ENCODE measurements at regions not wholly inside any gene's neighbourhood (a gene's known extent, or its start where the extent isn't known, plus 50 kb on each side); places are given as distances from the start of the nearest gene placed in this dataset.

- H4K20me1 ChIP-seq (ENCODE audit: insufficient read depth, poor library complexity, severe bottlenecking), result no peaks in the 10 kb centered on the region
- no peak overlapping the region for H3K4me3 ChIP-seq
- no peaks in the 10 kb centered on the region for H3K9me2 ChIP-seq (replicated peaks; ENCODE audit: insufficient read depth)
- no peak overlapping the region for H3K4me2 ChIP-seq
- DNase-seq (ENCODE audit: low spot score), result peak; percentile 23
- peaks cover 11% of the 10 kb centered on the region for H3K4me1 ChIP-seq (ENCODE audit: insufficient read depth)
- H3K79me2 ChIP-seq, result no peaks in the 10 kb centered on the region
- H3K9me3 ChIP-seq (ENCODE audit: low read depth), result no peaks in the 10 kb centered on the region
- peak overlapping the region; percentile 88 for H3K27ac ChIP-seq
- H3K27me3 ChIP-seq, result no peaks in the 10 kb centered on the region
- TF ChIP-seq, protein P1, sequence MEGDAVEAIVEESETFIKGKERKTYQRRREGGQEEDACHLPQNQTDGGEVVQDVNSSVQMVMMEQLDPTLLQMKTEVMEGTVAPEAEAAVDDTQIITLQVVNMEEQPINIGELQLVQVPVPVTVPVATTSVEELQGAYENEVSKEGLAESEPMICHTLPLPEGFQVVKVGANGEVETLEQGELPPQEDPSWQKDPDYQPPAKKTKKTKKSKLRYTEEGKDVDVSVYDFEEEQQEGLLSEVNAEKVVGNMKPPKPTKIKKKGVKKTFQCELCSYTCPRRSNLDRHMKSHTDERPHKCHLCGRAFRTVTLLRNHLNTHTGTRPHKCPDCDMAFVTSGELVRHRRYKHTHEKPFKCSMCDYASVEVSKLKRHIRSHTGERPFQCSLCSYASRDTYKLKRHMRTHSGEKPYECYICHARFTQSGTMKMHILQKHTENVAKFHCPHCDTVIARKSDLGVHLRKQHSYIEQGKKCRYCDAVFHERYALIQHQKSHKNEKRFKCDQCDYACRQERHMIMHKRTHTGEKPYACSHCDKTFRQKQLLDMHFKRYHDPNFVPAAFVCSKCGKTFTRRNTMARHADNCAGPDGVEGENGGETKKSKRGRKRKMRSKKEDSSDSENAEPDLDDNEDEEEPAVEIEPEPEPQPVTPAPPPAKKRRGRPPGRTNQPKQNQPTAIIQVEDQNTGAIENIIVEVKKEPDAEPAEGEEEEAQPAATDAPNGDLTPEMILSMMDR (IDR thresholded peaks at IDR 0.05; ENCODE audit: poor library complexity), result no peak
- TF ChIP-seq EZH2phosphoT487 (IDR thresholded peaks at IDR 0.05; ENCODE audit: low read depth, severe bottlenecking, unreplicated experiment) (no peak), EZH2 (IDR thresholded peaks at IDR 0.05; ENCODE audit: borderline replicate concordance) (no peak)
- 80% methylated on average over 10 of the region's 10 CpGs for WGBS (ENCODE audit: low lambda C conversion rate, missing lambda C conversion rate)
- H3K36me3 ChIP-seq (replicated peaks; ENCODE audit: insufficient read depth, low read depth), result no peaks in the 10 kb centered on the region
- no peak overlapping the region for H2AFZ ChIP-seq
Observed at GRCh38 chr6:6968731-6969552, 138.8 kb upstream of the RREB1 start.

DNA sequence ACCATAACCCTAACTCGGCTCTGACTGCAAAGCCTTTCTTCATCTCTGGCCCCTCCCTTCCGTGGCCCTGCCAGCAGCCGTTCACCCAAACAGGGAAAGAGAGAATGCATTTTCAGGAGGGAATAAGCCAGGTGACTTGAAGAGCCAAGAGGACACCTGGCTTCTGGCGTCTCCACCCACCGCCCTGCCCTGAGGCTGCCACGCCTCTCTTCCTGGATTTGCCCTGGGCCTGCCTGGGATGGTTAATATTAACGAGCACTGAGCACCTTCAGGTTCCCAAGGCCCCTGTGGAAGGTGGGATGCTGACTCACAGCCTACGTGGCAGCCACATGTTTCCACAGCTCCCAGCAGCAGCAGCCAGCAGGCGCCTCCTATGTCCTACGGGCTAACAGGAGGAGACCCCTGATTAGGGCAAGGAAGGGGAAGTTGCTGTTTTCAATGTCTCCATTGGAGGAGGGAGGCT lies 138.0 kb upstream of the RREB1 start:
- H3K4me2 ChIP-seq, result no peak overlapping the region
- H3K4me1 ChIP-seq (ENCODE audit: insufficient read depth), result peaks cover 11% of the 10 kb centered on the region
- TF ChIP-seq EZH2 (IDR thresholded peaks at IDR 0.05; ENCODE audit: borderline replicate concordance), result no peak
- TF ChIP-seq EZH2phosphoT487 (IDR thresholded peaks at IDR 0.05; ENCODE audit: low read depth, severe bottlenecking, unreplicated experiment), result no peak
- TF ChIP-seq, protein P1 (IDR thresholded peaks at IDR 0.05; ENCODE audit: poor library complexity), result no peak
- no peaks in the 10 kb centered on the region for H3K27me3 ChIP-seq
- DNase-seq (ENCODE audit: low spot score), result peak; percentile 91
- H3K4me3 ChIP-seq, result no peak overlapping the region
- no peaks in the 10 kb centered on the region for H3K9me3 ChIP-seq (ENCODE audit: low read depth)
- H3K79me2 ChIP-seq, result no peaks in the 10 kb centered on the region
- peak overlapping the region; percentile 90 for H3K27ac ChIP-seq
- 55% methylated on average over 10 of the region's 10 CpGs for WGBS (ENCODE audit: low lambda C conversion rate, missing lambda C conversion rate)
- no peaks in the 10 kb centered on the region for H4K20me1 ChIP-seq (ENCODE audit: insufficient read depth, poor library complexity, severe bottlenecking)
- no peaks in the 10 kb centered on the region for H3K9me2 ChIP-seq (replicated peaks; ENCODE audit: insufficient read depth)
- no peak overlapping the region for H2AFZ ChIP-seq
- H3K36me3 ChIP-seq (replicated peaks; ENCODE audit: insufficient read depth, low read depth), result no peaks in the 10 kb centered on the region

DNA sequence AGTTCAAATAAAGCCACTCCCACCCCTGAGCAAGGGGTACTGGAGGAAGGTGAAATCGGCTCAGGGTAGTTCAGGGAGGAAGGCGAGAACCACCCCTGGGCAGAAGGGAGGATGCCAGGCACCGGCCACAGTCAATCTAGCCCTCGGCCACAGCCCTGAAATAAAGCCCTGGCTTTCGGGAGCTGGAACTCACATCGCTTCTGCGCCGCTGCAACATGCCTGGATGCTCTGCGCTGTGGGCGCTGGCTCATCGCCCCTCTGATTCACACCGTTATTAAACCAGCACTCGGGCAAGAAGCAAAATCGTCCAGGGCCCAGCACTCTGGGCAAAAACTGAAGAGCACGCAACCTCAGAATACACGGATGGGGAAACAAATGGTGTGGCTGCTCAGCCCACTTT lies 136.9 kb upstream of the RREB1 start:
- TF ChIP-seq EZH2phosphoT487 (IDR thresholded peaks at IDR 0.05; ENCODE audit: low read depth, severe bottlenecking, unreplicated experiment), result no peak
- Histone ChIP-seq H3K4me1 (ENCODE audit: insufficient read depth) (peaks cover 11% of the 10 kb centered on the region), H3K27ac (peak overlapping the region; percentile 90), H3K4me3 (no peak overlapping the region), H3K27me3 (no peaks in the 10 kb centered on the region), H3K4me2 (no peak overlapping the region), H2AFZ (no peak overlapping the region), H3K79me2 (no peaks in the 10 kb centered on the region), H4K20me1 (ENCODE audit: insufficient read depth, poor library complexity, severe bottlenecking) (no peaks in the 10 kb centered on the region), H3K9me2 (replicated peaks; ENCODE audit: insufficient read depth) (no peaks in the 10 kb centered on the region), H3K36me3 (replicated peaks; ENCODE audit: insufficient read depth, low read depth) (no peaks in the 10 kb centered on the region), H3K9me3 (ENCODE audit: low read depth) (no peaks in the 10 kb centered on the region)
- 97% methylated on average over 16 of the region's 16 CpGs for WGBS (ENCODE audit: low lambda C conversion rate, missing lambda C conversion rate)
- no peak for DNase-seq (ENCODE audit: low spot score)

GRCh38 chr6:6971369-6971768 lies 136.4 kb upstream of the RREB1 start:
- Histone ChIP-seq H3K36me3 (replicated peaks; ENCODE audit: insufficient read depth, low read depth) (no peaks in the 10 kb centered on the region), H2AFZ (no peak overlapping the region), H3K9me2 (replicated peaks; ENCODE audit: insufficient read depth) (no peaks in the 10 kb centered on the region), H3K27ac (peak overlapping the region; percentile 90), H4K20me1 (ENCODE audit: insufficient read depth, poor library complexity, severe bottlenecking) (no peaks in the 10 kb centered on the region), H3K4me2 (no peak overlapping the region), H3K4me1 (ENCODE audit: insufficient read depth) (peaks cover 11% of the 10 kb centered on the region), H3K27me3 (no peaks in the 10 kb centered on the region), H3K9me3 (ENCODE audit: low read depth) (no peaks in the 10 kb centered on the region), H3K79me2 (no peaks in the 10 kb centered on the region), H3K4me3 (no peak overlapping the region)
- TF ChIP-seq EZH2phosphoT487 (IDR thresholded peaks at IDR 0.05; ENCODE audit: low read depth, severe bottlenecking, unreplicated experiment) (no peak), EZH2 (IDR thresholded peaks at IDR 0.05; ENCODE audit: borderline replicate concordance) (no peak)
- TF ChIP-seq, protein P1 (IDR thresholded peaks at IDR 0.05; ENCODE audit: poor library complexity), result no peak
- DNase-seq (ENCODE audit: low spot score), result peak; percentile 57
- 66% methylated on average over 11 of the region's 11 CpGs for WGBS (ENCODE audit: low lambda C conversion rate, missing lambda C conversion rate)
